ENCODE measurements at regions not wholly inside any gene's neighbourhood (a gene's known extent, or its start where the extent isn't known, plus 50 kb on each side); places are given as distances from the start of the nearest gene placed in this dataset.

GRCh38 chr7:395643-396042 is 105.7 kb downstream of the FOXL3 start:
- Histone ChIP-seq H3K4me3 (no peak overlapping the region), H3K4me1 (no peaks in the 10 kb centered on the region), H3K27ac (no peak overlapping the region), H3K27me3 (replicated peaks in 1 of 7) (peaks cover 0 to 4% (median 0%) of the 10 kb centered on the region in 7 donors), H3K36me3 (no peaks in the 10 kb centered on the region), H3K9me3 (peaks cover 0 to 73% (median 57%) of the 10 kb centered on the region in 8 donors)
- DNase-seq: no peak
- intact Hi-C loops (cut with DNase I; ENCODE audit: low total_unique reads): no loop called here
- TF ChIP-seq, protein P1, sequence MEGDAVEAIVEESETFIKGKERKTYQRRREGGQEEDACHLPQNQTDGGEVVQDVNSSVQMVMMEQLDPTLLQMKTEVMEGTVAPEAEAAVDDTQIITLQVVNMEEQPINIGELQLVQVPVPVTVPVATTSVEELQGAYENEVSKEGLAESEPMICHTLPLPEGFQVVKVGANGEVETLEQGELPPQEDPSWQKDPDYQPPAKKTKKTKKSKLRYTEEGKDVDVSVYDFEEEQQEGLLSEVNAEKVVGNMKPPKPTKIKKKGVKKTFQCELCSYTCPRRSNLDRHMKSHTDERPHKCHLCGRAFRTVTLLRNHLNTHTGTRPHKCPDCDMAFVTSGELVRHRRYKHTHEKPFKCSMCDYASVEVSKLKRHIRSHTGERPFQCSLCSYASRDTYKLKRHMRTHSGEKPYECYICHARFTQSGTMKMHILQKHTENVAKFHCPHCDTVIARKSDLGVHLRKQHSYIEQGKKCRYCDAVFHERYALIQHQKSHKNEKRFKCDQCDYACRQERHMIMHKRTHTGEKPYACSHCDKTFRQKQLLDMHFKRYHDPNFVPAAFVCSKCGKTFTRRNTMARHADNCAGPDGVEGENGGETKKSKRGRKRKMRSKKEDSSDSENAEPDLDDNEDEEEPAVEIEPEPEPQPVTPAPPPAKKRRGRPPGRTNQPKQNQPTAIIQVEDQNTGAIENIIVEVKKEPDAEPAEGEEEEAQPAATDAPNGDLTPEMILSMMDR (IDR thresholded peaks at IDR 0.05 in 8 of 11, conservative IDR thresholded peaks at IDR 0.05 in 3 of 11): no peak
- TF ChIP-seq POLR2AphosphoS5 (IDR thresholded peaks at IDR 0.05) (no peak), POLR2A (IDR thresholded peaks at IDR 0.05) (no peak)

DNA sequence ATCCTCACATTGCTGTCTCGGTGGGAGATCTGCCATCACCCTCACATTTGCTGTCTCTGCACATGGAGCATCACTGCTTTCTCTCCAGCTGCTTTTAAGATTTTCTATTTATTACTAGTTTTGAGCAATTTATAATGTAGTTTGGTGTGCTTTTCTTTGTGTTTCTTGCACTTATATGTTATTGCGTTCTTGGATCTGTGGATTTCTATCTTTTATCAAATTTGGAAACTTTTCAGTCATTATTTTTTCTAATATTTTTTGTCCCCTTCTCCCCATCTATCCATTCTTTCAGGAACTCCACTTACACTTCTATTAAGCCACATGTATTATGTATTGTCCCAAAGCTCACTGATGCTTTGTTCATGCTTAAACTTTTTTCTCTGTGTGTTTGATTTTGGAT is 108.9 kb downstream of the FOXL3 start:
- Histone ChIP-seq H3K4me1 (no peaks in the 10 kb centered on the region), H3K9me3 (peaks cover 0 to 57% (median 46%) of the 10 kb centered on the region in 8 donors), H3K4me3 (no peak overlapping the region), H3K27me3 (replicated peaks in 1 of 7) (peaks cover 0 to 17% (median 0%) of the 10 kb centered on the region in 7 donors), H3K27ac (no peak overlapping the region), H3K36me3 (no peaks in the 10 kb centered on the region)
- DNase-seq: no peak
- no peak for TF ChIP-seq POLR2AphosphoS5 (IDR thresholded peaks at IDR 0.05)
- no peak for TF ChIP-seq POLR2A (IDR thresholded peaks at IDR 0.05)
- TF ChIP-seq, protein P1 (IDR thresholded peaks at IDR 0.05 in 8 of 11, conservative IDR thresholded peaks at IDR 0.05 in 3 of 11): no peak
- intact Hi-C loops (cut with DNase I; ENCODE audit: low total_unique reads): no loop called here
- 88 to 99% (median 95%) methylated on average over 2 of the region's 2 CpGs for WGBS, 5 donors

DNA sequence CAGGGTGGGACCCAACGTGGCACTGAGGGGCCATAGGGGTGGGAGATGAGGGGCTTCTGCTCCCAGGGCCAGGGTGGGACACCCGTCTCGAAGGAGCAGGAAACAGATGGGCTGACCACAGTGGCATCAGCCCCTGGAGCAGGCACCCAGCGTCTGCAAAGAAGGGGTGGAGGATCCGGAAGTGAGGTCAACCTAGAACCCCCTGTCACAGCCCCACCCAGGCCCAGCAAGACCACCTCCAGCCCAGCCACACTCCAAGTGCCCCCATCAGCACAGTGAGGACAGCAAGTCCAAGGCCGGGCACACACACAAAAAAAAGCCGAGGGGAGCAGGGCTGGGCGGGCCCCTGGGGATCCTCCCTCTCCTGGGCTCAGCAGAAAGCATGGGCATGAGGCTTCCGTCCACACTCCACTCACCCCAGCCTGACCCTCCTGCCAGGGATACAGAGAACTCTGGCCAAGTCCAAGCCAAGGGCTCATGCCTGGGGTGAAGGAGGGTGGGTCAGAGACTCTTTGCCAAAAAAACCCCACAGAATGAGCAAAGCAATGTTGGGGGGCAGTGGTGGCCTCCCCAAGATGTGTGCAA is 111.0 kb downstream of the FOXL3 start:
- 76 to 81% (median 77%) methylated on average over 5 to 9 of the region's 9 CpGs for WGBS, 5 donors

DNA sequence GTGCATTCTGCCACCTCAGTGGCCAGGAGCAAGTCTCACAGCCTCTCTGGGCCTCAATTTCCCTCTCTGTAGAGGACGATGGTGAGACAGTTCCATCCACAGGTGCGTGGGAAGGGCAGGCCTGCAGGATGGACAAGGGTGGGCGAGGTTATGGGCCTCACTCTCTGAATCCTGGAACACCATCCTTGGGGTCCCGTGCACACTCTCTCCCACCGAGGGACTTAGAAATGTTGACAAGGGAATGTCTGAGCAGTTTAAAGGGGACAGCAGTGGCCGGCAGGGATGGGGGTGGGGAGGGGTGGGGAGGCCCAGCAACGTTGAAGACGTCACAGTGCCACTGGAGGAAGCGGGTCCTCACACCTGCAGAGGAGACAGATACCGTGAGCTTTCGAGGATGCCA is 111.5 kb downstream of the FOXL3 start:
- H3K9me3 ChIP-seq: peaks cover 0 to 36% (median 26%) of the 10 kb centered on the region in 8 donors
- 86 to 93% (median 89%) methylated on average over 11 of the region's 11 CpGs for WGBS, 5 donors
- H3K27me3 ChIP-seq (replicated peaks in 1 of 7): peaks cover 0 to 24% (median 0%) of the 10 kb centered on the region in 7 donors
- DNase-seq: peak; percentile 28
- H3K4me3 ChIP-seq: no peak overlapping the region
- no peaks in the 10 kb centered on the region for H3K4me1 ChIP-seq
- no peak for TF ChIP-seq POLR2A (IDR thresholded peaks at IDR 0.05)
- no peak for TF ChIP-seq POLR2AphosphoS5 (IDR thresholded peaks at IDR 0.05)
- TF ChIP-seq, protein P1 (IDR thresholded peaks at IDR 0.05 in 8 of 11, conservative IDR thresholded peaks at IDR 0.05 in 3 of 11): no peak
- H3K36me3 ChIP-seq: no peaks in the 10 kb centered on the region
- H3K27ac ChIP-seq: no peak overlapping the region
- intact Hi-C loops (cut with DNase I; ENCODE audit: low total_unique reads): no loop called here

More for the DNA sequence above, 111.0 kb downstream of the FOXL3 start:
- Histone ChIP-seq H3K27ac (no peak overlapping the region), H3K36me3 (no peaks in the 10 kb centered on the region), H3K9me3 (peaks cover 0 to 41% (median 31%) of the 10 kb centered on the region in 8 donors), H3K27me3 (replicated peaks in 1 of 7) (peaks cover 0 to 24% (median 0%) of the 10 kb centered on the region in 7 donors), H3K4me1 (no peaks in the 10 kb centered on the region), H3K4me3 (no peak overlapping the region)
- intact Hi-C loops (cut with DNase I; ENCODE audit: low total_unique reads): no loop called here
- TF ChIP-seq POLR2AphosphoS5 (IDR thresholded peaks at IDR 0.05) (no peak), POLR2A (IDR thresholded peaks at IDR 0.05) (no peak)
- TF ChIP-seq, protein P1 (IDR thresholded peaks at IDR 0.05 in 8 of 11, conservative IDR thresholded peaks at IDR 0.05 in 3 of 11): no peak
- peak; percentile 30 for DNase-seq
